HepG2 (cell line): ENCODE measurements at regions not wholly inside any gene's neighbourhood (a gene's known extent, or its start where the extent isn't known, plus 50 kb on each side); places are given as distances from the start of the nearest gene placed in this dataset.

ENCODE experiments used
- HES4 ChIP-seq: sonication (generic); formaldehyde crosslinking; IDR thresholded peaks from 2 replicates; pipeline ENCODE4 v1.9.0; 2021; ENCODE audit warnings: mild to moderate bottlenecking, missing genetic modification reagents, borderline replicate concordance
- HNF4G ChIP-seq, 2 experiments: sonication (generic) in 1 of 2; formaldehyde crosslinking in 1 of 2; IDR thresholded peaks; 2 replicates each; pipeline versions ENCODE4 v1.4.0 to v1.6.1; 2011 to 2020; ENCODE audit warnings: borderline replicate concordance in 2 of 2, low read depth in 2 of 2, mild to moderate bottlenecking in 2 of 2, low read length in 1 of 2, missing genetic modification reagents in 1 of 2, moderate library complexity in 1 of 2
- KAT2B ChIP-seq: fragments of 150-350 bp; IDR thresholded peaks from 2 replicates; pipeline ENCODE4 v1.6.1; 2014; ENCODE audit warnings: low read depth, low read length, borderline replicate concordance
- MYC ChIP-seq: sonication (generic); formaldehyde crosslinking; IDR thresholded peaks from 2 replicates; pipeline ENCODE4 v1.9.0; 2021; ENCODE audit warnings: missing genetic modification reagents, borderline replicate concordance
- SIX4 ChIP-seq: sonication (generic); formaldehyde crosslinking; IDR thresholded peaks from 2 replicates; pipeline ENCODE4 v1.4.0; 2020; ENCODE audit warnings: missing genetic modification reagents
- SP2 ChIP-seq: sonication (generic); formaldehyde crosslinking; IDR thresholded peaks from 2 replicates; pipeline ENCODE4 v1.5.1; 2020; ENCODE audit warnings: mild to moderate bottlenecking, missing genetic modification reagents
- ZNF563 ChIP-seq: sonication (generic); formaldehyde crosslinking; IDR thresholded peaks from 2 replicates; pipeline ENCODE4 v1.8.0; 2022; ENCODE audit warnings: mild to moderate bottlenecking, moderate library complexity, missing genetic modification reagents
- ZNF792 ChIP-seq: IDR thresholded peaks from 2 replicates; pipeline ENCODE4 v1.6.1; 2016
- TF ChIP-seq, protein P1 (sequence below): sonication (generic); formaldehyde crosslinking; IDR thresholded peaks from 2 replicates; pipeline ENCODE4 v1.4.0; 2020; ENCODE audit warnings: missing genetic modification reagents, borderline replicate concordance
- TF ChIP-seq, protein P2 (sequence below): sonication (generic); formaldehyde crosslinking; conservative IDR thresholded peaks from 2 replicates; pipeline ENCODE4 v1.4.0; 2020; ENCODE audit warnings: missing genetic modification reagents
- TF ChIP-seq, protein P3 (sequence below): sonication (generic); formaldehyde crosslinking; IDR thresholded peaks from 2 replicates; pipeline ENCODE4 v1.4.0; 2020; ENCODE audit warnings: missing genetic modification reagents
- TF ChIP-seq, protein P4 (sequence below): sonication (generic); formaldehyde crosslinking; IDR thresholded peaks from 2 replicates; pipeline ENCODE4 v1.5.1; 2020; ENCODE audit warnings: mild to moderate bottlenecking, missing genetic modification reagents, borderline replicate concordance

DNA sequence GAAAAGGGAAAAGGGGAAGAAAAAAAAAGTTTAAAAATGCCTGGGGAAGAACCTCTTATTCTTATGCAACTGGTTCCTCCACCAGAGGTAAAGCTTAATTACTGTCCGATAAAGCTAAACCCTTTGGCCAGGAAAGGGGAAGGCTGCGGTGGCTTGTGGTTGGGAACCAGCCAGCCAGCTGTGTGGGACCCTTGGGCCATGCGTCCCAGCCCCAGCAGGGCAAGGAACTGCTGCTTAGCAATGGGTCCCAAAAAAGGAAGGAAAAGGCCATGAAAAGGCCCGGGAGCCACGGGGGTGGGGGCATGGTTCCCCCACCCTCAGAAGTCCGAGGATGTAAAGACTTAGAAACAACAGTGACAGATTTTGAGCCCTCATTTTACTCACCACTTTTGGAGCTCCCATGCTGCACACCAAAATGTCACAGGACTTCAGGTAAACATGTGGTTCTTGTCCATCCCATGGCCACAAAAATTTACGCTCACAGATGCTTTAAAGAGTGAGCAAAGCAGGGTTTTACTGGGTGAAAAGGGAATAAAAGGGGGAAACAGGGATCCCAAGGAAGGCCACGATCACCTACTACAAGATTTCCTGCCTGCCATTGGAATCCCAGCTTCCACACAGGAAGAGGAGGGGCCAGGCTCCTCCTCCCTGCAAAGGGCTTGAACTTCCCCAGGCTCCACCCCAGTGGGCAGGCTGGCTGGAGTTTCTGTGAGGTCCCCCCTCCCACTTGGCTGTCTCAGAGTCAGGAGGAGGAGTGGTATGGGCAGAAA lies 1234.7 kb upstream of the GJE1 start (continued):
- TF ChIP-seq, protein P1, sequence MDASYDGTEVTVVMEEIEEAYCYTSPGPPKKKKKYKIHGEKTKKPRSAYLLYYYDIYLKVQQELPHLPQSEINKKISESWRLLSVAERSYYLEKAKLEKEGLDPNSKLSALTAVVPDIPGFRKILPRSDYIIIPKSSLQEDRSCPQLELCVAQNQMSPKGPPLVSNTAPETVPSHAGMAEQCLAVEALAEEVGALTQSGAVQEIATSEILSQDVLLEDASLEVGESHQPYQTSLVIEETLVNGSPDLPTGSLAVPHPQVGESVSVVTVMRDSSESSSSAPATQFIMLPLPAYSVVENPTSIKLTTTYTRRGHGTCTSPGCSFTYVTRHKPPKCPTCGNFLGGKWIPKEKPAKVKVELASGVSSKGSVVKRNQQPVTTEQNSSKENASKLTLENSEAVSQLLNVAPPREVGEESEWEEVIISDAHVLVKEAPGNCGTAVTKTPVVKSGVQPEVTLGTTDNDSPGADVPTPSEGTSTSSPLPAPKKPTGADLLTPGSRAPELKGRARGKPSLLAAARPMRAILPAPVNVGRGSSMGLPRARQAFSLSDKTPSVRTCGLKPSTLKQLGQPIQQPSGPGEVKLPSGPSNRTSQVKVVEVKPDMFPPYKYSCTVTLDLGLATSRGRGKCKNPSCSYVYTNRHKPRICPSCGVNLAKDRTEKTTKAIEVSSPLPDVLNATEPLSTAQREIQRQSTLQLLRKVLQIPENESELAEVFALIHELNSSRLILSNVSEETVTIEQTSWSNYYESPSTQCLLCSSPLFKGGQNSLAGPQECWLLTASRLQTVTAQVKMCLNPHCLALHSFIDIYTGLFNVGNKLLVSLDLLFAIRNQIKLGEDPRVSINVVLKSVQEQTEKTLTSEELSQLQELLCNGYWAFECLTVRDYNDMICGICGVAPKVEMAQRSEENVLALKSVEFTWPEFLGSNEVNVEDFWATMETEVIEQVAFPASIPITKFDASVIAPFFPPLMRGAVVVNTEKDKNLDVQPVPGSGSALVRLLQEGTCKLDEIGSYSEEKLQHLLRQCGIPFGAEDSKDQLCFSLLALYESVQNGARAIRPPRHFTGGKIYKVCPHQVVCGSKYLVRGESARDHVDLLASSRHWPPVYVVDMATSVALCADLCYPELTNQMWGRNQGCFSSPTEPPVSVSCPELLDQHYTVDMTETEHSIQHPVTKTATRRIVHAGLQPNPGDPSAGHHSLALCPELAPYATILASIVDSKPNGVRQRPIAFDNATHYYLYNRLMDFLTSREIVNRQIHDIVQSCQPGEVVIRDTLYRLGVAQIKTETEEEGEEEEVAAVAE, result no peak
- peak; percentile 62; the same call in 1 of the 2 replicates for TF ChIP-seq ZNF792 (CRISPR knock-in tag)
- TF ChIP-seq, protein P2, sequence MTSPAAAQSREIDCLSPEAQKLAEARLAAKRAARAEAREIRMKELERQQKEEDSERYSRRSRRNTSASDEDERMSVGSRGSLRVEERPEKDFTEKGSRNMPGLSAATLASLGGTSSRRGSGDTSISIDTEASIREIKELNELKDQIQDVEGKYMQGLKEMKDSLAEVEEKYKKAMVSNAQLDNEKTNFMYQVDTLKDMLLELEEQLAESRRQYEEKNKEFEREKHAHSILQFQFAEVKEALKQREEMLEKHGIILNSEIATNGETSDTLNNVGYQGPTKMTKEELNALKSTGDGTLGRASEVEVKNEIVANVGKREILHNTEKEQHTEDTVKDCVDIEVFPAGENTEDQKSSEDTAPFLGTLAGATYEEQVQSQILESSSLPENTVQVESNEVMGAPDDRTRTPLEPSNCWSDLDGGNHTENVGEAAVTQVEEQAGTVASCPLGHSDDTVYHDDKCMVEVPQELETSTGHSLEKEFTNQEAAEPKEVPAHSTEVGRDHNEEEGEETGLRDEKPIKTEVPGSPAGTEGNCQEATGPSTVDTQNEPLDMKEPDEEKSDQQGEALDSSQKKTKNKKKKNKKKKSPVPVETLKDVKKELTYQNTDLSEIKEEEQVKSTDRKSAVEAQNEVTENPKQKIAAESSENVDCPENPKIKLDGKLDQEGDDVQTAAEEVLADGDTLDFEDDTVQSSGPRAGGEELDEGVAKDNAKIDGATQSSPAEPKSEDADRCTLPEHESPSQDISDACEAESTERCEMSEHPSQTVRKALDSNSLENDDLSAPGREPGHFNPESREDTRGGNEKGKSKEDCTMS (CRISPR knock-in tag), result no peak
- TF ChIP-seq SIX4 (CRISPR knock-in tag), result no peak
- no peak for TF ChIP-seq HNF4G (IDR thresholded peaks at IDR 0.05; ENCODE audit: borderline replicate concordance, low read depth, low read length)
- TF ChIP-seq HNF4G (CRISPR knock-in tag; IDR thresholded peaks at IDR 0.05; ENCODE audit: borderline replicate concordance, low read depth), result no peak
- TF ChIP-seq, protein P3, sequence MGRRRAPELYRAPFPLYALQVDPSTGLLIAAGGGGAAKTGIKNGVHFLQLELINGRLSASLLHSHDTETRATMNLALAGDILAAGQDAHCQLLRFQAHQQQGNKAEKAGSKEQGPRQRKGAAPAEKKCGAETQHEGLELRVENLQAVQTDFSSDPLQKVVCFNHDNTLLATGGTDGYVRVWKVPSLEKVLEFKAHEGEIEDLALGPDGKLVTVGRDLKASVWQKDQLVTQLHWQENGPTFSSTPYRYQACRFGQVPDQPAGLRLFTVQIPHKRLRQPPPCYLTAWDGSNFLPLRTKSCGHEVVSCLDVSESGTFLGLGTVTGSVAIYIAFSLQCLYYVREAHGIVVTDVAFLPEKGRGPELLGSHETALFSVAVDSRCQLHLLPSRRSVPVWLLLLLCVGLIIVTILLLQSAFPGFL (CRISPR knock-in tag), result no peak
- TF ChIP-seq, protein P4, sequence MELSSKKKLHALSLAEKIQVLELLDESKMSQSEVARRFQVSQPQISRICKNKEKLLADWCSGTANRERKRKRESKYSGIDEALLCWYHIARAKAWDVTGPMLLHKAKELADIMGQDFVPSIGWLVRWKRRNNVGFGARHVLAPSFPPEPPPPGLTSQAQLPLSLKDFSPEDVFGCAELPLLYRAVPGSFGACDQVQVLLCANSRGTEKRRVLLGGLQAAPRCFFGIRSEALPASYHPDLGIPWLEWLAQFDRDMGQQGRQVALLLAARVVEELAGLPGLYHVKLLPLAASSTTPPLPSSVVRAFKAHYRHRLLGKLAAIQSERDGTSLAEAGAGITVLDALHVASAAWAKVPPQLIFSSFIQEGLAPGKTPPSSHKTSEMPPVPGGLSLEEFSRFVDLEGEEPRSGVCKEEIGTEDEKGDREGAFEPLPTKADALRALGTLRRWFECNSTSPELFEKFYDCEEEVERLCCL, result no peak
- TF ChIP-seq HES4 (CRISPR knock-in tag), result peak; percentile 65; the same call in 1 of the 2 replicates
- TF ChIP-seq KAT2B, result no peak
- 0 out of 2 replicates have a peak, but pooled peaks have one; percentile 41 for TF ChIP-seq ZNF563 (CRISPR knock-in tag)
- TF ChIP-seq SP2 (CRISPR knock-in tag), result 0 out of 2 replicates have a peak, but pooled peaks have one; percentile 21
- peak; percentile 53; the same call in 1 of the 2 replicates for TF ChIP-seq MYC (CRISPR knock-in tag)
